ENCODE measurements at regions not wholly inside any gene's neighbourhood (a gene's known extent, or its start where the extent isn't known, plus 50 kb on each side); places are given as distances from the start of the nearest gene placed in this dataset.

DNA sequence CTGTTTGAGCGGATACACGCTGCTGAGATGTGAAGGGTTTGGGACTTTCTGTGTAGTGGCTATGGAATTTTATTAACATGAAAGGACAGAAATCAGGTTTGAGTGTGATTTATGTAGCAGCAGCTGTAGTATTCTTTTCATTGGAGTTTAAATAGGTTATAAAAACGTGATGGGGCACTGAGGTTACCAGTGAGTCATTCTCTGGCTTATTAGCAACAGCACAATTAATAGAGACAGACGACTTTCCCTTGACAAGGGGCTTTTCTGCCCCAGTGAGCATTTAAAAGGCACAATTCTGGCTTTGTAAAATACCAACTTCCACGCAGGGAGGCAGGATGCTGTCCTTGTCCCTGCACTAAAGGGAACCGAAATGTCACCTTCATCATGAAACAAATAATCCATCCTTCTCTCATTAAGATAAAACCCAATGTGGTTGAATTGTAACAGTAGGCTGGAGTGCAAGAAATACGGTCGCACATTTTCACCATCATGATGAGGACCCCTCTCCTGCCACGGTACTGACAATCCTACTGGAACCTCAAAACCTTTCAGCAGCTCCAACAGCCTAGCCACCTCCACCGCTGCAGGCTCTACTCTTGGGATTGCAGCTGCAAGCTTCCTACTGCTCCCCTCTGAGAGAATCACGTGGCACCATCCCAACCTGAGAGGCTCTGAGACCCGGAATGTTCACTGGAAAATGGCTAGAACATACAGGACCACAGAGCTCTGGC, 293.9 kb downstream of the IRX1 start:
- TF ChIP-seq, protein P1, sequence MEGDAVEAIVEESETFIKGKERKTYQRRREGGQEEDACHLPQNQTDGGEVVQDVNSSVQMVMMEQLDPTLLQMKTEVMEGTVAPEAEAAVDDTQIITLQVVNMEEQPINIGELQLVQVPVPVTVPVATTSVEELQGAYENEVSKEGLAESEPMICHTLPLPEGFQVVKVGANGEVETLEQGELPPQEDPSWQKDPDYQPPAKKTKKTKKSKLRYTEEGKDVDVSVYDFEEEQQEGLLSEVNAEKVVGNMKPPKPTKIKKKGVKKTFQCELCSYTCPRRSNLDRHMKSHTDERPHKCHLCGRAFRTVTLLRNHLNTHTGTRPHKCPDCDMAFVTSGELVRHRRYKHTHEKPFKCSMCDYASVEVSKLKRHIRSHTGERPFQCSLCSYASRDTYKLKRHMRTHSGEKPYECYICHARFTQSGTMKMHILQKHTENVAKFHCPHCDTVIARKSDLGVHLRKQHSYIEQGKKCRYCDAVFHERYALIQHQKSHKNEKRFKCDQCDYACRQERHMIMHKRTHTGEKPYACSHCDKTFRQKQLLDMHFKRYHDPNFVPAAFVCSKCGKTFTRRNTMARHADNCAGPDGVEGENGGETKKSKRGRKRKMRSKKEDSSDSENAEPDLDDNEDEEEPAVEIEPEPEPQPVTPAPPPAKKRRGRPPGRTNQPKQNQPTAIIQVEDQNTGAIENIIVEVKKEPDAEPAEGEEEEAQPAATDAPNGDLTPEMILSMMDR (IDR thresholded peaks at IDR 0.05): no peak
- no peak for TF ChIP-seq EZH2 (IDR thresholded peaks at IDR 0.05; ENCODE audit: borderline replicate concordance, insufficient read depth, low read depth, low read length, poor library complexity, severe bottlenecking)
